DMS 273 treated with DMSO at 0.1 percent for 48 hours (cell line): ENCODE measurements at regions not wholly inside any gene's neighbourhood (a gene's known extent, or its start where the extent isn't known, plus 50 kb on each side); places are given as distances from the start of the nearest gene placed in this dataset.

Experiments
- DNase-seq: peaks from one replicate; lab custom pipeline; 2025; lab: John Stamatoyannopoulos, UW

GRCh38 chr4:165720411-165721082 is 152.5 kb upstream of the TLL1 start:
- DNase-seq: no peak

GRCh38 chr4:165721815-165722214 is 151.2 kb upstream of the TLL1 start:
- DNase-seq: no peak

DNA sequence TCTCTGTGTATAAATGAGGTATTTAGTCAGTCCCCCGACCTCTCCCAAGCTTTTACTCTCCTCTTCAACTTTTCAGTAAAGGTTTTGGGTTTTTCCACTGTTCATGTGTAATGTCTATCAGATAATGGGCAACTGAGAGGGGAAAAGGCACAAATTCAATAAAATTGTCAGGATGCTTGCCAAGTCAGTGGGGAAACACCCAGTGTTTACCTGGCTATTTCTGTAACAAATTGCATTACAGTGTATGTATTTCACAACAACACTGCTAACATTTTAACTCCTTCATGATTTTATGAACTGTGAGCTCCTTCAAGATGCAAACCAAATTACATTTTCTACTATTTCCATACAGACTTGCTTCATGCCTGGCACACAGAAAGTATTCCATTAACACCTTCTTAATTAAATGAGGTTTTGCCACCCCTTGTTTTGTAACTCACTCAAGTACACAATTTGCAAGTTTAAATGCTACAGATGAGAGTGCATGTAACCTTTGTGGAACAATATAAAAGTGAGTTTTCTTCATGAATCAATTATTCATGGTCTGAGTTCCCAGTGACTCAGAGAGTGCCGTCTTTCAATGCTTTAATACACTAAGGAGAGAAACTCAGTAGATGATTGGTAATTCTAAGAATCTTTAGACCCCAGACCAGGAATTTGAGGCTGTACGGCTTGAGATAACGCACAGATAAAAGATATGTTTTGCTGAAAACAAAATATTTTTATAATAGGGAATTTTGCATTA is 149.8 kb upstream of the TLL1 start:
- no peak for DNase-seq

DNA sequence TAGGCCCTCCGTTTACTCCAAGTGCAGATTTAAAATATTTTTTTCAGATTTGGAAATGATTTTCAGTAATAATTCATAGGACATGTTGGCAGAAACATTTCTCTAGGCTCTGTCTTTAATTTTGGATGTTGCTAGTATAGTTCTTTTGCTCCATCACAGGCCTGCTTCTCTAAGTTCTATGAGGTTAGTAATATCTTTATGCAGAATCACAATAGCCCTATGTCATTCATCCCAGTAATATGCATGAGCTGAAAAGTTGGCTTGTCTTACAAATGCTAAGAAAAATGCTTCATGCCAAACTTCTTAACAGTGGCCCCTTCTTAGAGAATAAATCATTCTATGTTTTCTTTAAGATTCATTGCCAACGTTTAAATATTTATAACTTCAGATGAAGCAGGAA is 148.3 kb upstream of the TLL1 start:
- DNase-seq: no peak

DNA sequence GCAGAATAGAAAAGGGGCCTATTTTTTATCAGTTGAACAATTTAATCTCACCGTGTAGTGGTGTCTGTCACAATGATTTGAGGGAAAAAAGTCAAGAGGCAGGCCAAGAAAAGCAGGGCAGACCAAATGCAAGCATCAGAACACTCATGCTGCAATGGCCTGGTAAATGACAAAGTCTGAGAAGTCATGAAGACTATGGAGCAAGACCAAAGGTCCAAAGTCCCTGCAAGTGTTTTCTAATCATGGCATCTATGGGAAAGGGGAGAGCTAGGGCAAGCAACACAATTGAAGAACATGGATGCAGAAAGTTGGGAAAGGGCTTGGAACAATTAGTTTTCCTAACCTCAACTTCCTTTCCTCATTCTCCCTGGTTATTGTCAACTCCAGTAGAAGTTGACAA is 147.7 kb upstream of the TLL1 start:
- no peak for DNase-seq

- DNase-seq: no peak
These were observed 146.2 kb upstream of the TLL1 start for GRCh38 chr4:165726831-165727230.

DNA sequence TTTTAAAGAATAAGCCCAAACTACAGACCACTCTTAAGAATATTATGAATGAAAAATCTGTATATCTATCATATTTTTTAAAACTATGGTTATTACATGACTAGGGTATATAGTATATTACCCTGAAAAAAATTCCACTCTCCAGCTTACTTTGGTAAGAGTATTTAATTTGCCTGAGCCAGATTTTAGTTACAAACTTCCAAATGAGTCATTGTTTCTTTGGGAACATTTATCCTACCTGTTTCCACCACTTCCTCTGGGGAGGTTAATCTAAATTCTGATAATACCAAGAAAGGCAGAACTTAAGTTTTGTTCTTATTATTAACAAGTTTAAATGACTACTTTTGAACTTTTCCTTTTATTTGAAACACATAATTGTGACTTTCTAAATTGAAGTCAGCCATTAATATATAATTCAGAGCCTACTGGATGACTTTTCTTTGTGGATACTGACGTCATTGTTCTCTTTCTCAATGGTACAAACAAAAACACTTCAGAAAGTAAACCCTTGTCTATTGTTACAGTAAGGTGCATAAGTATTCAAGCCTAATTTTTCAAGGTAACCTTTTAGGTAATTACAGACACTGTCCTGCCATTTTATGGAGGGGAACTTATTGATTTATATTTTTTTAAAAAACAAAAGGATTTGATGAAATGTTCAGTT is 135.6 kb upstream of the TLL1 start:
- no peak for DNase-seq

- no peak for DNase-seq
These were observed 134.5 kb upstream of the TLL1 start for GRCh38 chr4:165738571-165738970.

DNA sequence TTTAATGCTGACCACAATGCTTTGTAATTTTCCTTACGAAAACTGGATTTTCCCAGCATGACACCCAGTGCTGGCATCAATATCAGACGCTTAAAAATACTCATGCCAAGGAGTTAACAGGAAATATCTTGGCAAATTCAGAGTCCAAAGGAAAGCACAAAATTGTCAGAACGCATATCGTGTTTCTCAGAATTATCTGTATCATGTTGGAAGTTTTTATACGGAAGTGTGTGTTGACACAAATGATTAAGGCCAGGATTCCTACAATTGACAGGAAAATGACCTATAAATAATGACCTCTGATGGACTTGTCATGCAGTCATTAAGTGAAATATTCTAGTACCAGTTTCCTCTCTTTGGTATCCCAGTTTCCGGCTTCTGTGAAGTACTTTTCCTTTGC is 132.1 kb upstream of the TLL1 start:
- no peak for DNase-seq

DNA sequence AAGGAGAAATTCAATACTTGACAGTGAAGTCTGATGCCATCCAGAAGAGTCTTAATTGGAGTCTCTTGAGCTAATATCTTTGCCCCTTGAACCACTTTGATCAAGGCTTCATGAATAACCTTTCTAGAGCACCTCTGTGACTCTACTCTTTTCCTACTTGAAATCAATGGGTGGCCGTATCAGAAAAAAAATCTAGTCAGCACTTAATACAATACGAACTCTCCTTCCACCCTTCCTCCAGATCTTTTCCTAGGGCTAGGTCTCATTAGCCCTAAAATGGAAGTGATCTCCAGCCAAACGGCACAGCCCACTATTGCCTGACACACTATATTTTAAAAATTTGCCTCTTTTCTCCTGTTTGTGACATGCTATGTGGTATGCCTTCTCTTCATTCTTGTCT is 129.6 kb upstream of the TLL1 start:
- no peak for DNase-seq

DNA sequence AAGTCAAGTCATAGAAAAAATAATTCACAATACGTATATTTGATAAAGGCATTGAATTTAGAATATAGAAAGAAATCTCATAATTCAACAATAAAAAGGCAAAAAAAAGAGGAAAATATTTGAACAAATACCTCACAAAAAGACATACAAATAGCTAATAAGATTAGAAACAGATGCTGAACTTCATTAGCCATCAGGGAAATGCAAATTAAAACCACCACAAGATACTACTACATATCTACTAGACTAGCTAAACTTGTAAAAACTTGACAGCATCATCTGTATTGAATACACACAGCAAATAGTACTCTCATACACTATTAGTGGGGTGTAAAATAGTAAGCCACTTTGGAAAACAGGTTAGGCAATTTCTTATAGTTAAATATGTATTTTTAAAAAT is 128.7 kb upstream of the TLL1 start:
- no peak for DNase-seq

- no peak for DNase-seq
These were observed 124.7 kb upstream of the TLL1 start for GRCh38 chr4:165748321-165748720.

DNA sequence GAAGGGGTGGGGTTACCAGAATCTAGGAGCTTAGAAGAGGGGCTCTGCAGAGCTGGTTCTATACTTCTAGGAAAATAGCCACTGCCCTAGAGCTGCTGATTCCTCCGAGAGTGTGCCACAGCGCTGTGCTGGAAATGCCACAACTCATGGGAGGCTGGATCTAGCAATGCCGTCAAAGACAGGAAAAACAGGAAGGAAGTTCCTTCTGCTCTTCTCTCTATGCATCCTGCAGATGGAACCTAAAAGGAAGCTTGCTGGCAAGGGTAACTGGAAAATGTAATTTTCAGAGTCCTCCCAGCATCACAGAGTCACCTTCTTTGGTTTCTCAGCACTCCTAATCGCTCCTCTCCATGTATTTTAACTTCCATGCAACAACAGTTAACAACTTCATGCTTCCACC is 121.2 kb upstream of the TLL1 start:
- DNase-seq: no peak

DNA sequence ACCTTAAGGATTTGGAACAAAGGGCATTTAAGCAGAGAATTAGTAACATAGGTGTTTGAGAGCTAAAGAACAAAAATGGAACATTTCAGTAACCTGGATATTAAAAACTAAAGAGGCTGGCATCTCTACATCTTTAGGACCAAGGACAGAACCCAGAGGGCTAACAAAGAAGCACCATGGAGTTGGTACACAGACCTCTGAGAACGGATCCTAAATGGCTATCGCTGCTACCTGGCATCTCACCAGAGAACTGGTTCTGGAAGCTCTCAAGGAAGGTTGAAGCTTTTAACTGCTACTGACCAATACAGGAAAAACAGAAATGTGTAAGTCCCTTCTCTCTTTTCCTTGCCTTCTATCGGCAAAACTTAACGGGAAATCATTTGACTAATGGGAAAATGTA is 118.4 kb upstream of the TLL1 start:
- DNase-seq: no peak

GRCh38 chr4:165756836-165757235 is 116.2 kb upstream of the TLL1 start:
- DNase-seq: no peak

DNA sequence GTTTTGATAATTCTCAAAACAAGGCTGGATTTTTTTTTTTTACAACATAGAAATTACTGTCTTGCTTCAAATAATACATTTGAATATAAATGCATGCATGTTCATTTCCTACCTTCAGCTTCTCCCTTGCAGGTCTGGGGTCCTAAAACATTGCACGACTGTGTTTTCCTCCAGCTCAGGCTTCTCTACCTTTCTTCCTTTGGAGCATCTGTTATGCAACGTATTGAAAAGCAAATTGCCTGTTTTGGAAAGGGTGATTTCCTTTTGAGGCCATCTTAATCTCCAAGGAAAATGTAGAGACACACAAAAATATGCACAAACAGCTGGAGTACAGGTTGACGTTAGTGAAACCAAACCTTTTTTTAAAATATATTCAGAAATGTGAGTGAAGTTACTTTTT is 115.6 kb upstream of the TLL1 start:
- DNase-seq: no peak

- DNase-seq: no peak
These were observed 115.0 kb upstream of the TLL1 start for GRCh38 chr4:165758086-165758485.

DNA sequence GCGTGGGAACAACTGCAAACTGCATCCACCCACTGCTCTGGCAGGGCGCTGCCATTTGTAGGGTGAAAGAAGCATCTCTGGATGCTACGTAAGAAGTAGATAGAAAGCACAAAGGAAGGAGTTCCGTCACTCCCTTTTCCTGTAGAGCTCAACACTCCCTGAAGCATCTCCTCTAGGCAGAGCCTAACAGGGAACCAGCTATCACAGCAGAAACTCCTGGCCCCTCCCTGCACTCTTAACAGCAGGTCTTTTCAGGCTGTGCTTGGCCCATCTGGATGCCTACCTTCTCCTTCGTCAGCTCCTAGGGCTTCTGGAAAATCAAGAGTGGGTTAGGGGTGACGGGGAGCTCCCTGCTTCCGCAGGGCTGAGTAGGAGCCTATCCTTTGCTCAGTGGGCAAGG is 112.9 kb upstream of the TLL1 start:
- DNase-seq: no peak

GRCh38 chr4:165761963-165762362 is 111.1 kb upstream of the TLL1 start:
- no peak for DNase-seq

DNA sequence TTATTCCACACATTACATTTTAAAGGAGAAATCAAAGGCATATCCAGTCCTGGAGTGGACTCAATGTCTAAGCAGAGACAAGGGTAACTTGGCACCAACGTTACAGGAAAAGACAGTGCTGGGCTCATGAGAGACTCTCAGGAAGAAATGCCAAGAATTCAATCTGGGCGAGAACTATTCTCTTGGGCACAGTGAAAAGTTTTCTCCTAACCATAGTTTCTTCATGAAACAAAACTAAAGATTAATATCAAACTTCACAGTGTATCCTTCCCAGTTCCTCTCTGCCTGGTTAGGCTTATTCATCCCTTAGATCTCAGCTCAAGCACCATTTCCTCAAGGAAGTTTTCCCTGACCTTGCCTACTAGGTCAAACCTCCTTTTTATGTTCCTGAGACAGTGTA is 109.4 kb upstream of the TLL1 start:
- no peak for DNase-seq

GRCh38 chr4:165765053-165765452 is 108.0 kb upstream of the TLL1 start:
- DNase-seq: no peak

DNA sequence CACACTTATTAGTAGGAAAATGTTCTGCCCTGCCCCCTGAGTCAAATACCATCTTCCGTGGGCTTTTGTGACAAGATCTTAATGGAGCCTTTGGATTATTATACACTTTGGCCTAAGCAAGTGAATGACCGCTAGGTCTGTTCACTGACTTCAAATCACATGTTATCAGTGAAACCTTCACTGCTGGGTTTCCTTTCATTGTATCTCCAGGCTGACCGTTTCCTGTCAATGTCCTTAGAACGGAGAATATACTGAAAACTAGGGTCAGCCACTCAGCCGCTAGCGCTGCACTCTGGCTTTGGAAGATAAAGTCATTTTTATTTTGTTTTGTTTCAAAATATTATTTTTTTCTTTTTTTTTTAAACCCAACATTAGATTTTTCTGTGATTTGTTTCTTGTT is 107.0 kb upstream of the TLL1 start:
- DNase-seq: no peak

- no peak for DNase-seq
These were observed 106.1 kb upstream of the TLL1 start for GRCh38 chr4:165766976-165767375.
